BLaER1 treated with 17β-estradiol and CSF1 and Interleukin-3, amounts not matched to agents 10 nM and 100 nM (cell line): ENCODE measurements at regions not wholly inside any gene's neighbourhood (a gene's known extent, or its start where the extent isn't known, plus 50 kb on each side); places are given as distances from the start of the nearest gene placed in this dataset.

Experiments
- H3K27ac ChIP-seq, 11 experiments: shearing (Covaris generic); formaldehyde crosslinking; 2 replicates each; pipeline ENCODE4 v1.8.1; 2022
- H3K27me3 ChIP-seq, 11 experiments: shearing (Covaris generic); formaldehyde crosslinking; 2 replicates each; pipeline ENCODE4 v1.8.1; 2022
- H3K36me3 ChIP-seq, 11 experiments: shearing (Covaris generic); formaldehyde crosslinking; 2 replicates each; pipeline ENCODE4 v1.8.1; 2022
- H3K4me1 ChIP-seq, 10 experiments: shearing (Covaris generic); formaldehyde crosslinking; 2 replicates each; pipeline ENCODE4 v1.8.1; 2022
- H3K4me2 ChIP-seq, 11 experiments: shearing (Covaris generic); formaldehyde crosslinking; 2 replicates each; pipeline ENCODE4 v1.8.1; 2022
- H3K4me3 ChIP-seq, 10 experiments: shearing (Covaris generic); formaldehyde crosslinking; 2 replicates each; pipeline ENCODE4 v1.8.1; 2022
- H3K9ac ChIP-seq, 11 experiments: shearing (Covaris generic); formaldehyde crosslinking; 2 replicates each; pipeline ENCODE4 v1.8.1; 2022
- H3K9me3 ChIP-seq, 11 experiments: shearing (Covaris generic); formaldehyde crosslinking; replicated peaks in 1 of 11; 2 replicates each; pipeline ENCODE4 v1.8.1; 2022
- H4K20me1 ChIP-seq, 11 experiments: shearing (Covaris generic); formaldehyde crosslinking; 2 replicates each; pipeline ENCODE4 v1.8.1; 2022
- Cebpa-rat ChIP-seq, 11 experiments: shearing (Covaris generic); IDR thresholded peaks; 2 replicates each; pipeline ENCODE4 v1.8.1; 2022

- no peak for TF ChIP-seq Cebpa-rat (IDR thresholded peaks at IDR 0.05)
- H3K4me2 ChIP-seq: no peak overlapping the region
- peaks cover 0 to 11% (median 2%) of the 10 kb centered on the region in 11 experiments; a peak in 11 of 22 replicates for H3K9me3 ChIP-seq
- no peaks in the 10 kb centered on the region for H3K27me3 ChIP-seq
- no peak overlapping the region for H3K9ac ChIP-seq
- H3K4me1 ChIP-seq: no peaks in the 10 kb centered on the region; a peak in 1 of 20 replicates
- H3K36me3 ChIP-seq: no peaks in the 10 kb centered on the region
- no peak overlapping the region for H3K4me3 ChIP-seq
- H4K20me1 ChIP-seq: no peaks in the 10 kb centered on the region
- H3K27ac ChIP-seq: no peak overlapping the region
Measured at GRCh38 chr7:17583786-17584185, 285.3 kb downstream of the AHR start.

- H4K20me1 ChIP-seq: no peaks in the 10 kb centered on the region
- no peaks in the 10 kb centered on the region; a peak in 1 of 20 replicates for H3K4me1 ChIP-seq
- peaks cover 0 to 8% (median 0%) of the 10 kb centered on the region in 11 experiments; a peak in 2 of 22 replicates for H3K9me3 ChIP-seq
- H3K36me3 ChIP-seq: no peaks in the 10 kb centered on the region
- no peak overlapping the region for H3K9ac ChIP-seq
- no peak overlapping the region for H3K4me2 ChIP-seq
- H3K27ac ChIP-seq: no peak overlapping the region
- H3K27me3 ChIP-seq: no peaks in the 10 kb centered on the region
- no peak for TF ChIP-seq Cebpa-rat (IDR thresholded peaks at IDR 0.05)
- H3K4me3 ChIP-seq: no peak overlapping the region
Measured at GRCh38 chr7:17584822-17585221, 286.4 kb downstream of the AHR start.

GRCh38 chr7:17586711-17587110 is 288.3 kb downstream of the AHR start:
- Histone ChIP-seq H3K27me3 (no peaks in the 10 kb centered on the region), H3K36me3 (no peaks in the 10 kb centered on the region), H4K20me1 (no peaks in the 10 kb centered on the region), H3K4me3 (no peak overlapping the region), H3K27ac (no peak overlapping the region), H3K4me1 (no peaks in the 10 kb centered on the region; a peak in 1 of 20 replicates), H3K9me3 (peaks cover 0 to 8% (median 0%) of the 10 kb centered on the region in 11 experiments; a peak in 2 of 22 replicates), H3K9ac (no peak overlapping the region), H3K4me2 (peak overlapping the region in 1 of 11 experiments; percentile 5; a peak in 1 of 22 replicates)
- no peak for TF ChIP-seq Cebpa-rat (IDR thresholded peaks at IDR 0.05)

DNA sequence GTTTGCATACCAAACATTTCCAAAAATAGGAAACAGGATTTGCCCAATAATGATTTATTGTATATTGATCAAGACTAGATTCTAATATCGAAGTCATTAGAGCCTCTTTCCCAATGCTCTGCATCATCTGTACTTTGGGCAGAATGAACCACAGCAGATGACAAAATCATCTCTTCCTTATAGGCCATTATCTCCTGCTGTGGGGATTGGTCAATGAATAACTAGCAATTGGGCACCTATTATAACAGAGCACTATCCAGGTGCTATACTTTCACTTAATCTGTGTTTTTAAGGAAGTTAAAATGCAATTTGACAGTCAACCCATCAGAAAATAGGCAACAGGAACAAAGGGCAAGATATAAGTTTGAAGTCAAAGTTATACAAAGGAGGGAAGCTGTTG is 290.3 kb downstream of the AHR start:
- H3K36me3 ChIP-seq: no peaks in the 10 kb centered on the region
- H3K27me3 ChIP-seq: no peaks in the 10 kb centered on the region
- no peak overlapping the region for H3K4me3 ChIP-seq
- H3K27ac ChIP-seq: no peak overlapping the region
- TF ChIP-seq Cebpa-rat (IDR thresholded peaks at IDR 0.05): no peak
- no peak overlapping the region for H3K4me2 ChIP-seq
- no peaks in the 10 kb centered on the region for H4K20me1 ChIP-seq
- no peaks in the 10 kb centered on the region; a peak in 1 of 20 replicates for H3K4me1 ChIP-seq
- H3K9me3 ChIP-seq: peaks cover 0 to 8% (median 0%) of the 10 kb centered on the region in 11 experiments; a peak in 2 of 22 replicates
- H3K9ac ChIP-seq: no peak overlapping the region

DNA sequence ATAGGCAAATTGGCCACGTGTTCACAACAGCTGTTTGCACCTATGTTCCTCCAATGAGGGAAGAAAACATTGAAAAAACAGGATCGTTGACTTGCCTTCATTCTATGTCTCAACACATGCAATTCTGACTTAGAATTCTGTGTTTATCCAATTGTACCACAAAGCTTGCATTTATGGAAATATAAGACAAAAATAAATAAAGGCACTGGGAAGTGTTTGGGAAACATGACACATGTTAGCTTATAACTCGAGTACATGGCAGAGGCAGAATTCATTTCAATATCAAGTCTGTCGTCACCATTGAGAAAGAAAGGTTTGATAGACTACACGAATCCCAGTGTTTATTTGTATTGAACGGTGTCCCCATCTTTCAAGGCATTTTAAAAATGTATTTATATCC is 291.2 kb downstream of the AHR start:
- no peaks in the 10 kb centered on the region for H3K27me3 ChIP-seq
- no peak overlapping the region for H3K9ac ChIP-seq
- no peak overlapping the region for H3K4me2 ChIP-seq
- H3K4me3 ChIP-seq: no peak overlapping the region
- H3K4me1 ChIP-seq: no peaks in the 10 kb centered on the region; a peak in 1 of 20 replicates
- H3K36me3 ChIP-seq: no peaks in the 10 kb centered on the region
- H3K9me3 ChIP-seq: peaks cover 0 to 8% (median 0%) of the 10 kb centered on the region in 11 experiments; a peak in 2 of 22 replicates
- no peak for TF ChIP-seq Cebpa-rat (IDR thresholded peaks at IDR 0.05)
- no peaks in the 10 kb centered on the region for H4K20me1 ChIP-seq
- H3K27ac ChIP-seq: no peak overlapping the region

GRCh38 chr7:17590221-17590620 is 291.8 kb downstream of the AHR start:
- TF ChIP-seq Cebpa-rat (IDR thresholded peaks at IDR 0.05): no peak

DNA sequence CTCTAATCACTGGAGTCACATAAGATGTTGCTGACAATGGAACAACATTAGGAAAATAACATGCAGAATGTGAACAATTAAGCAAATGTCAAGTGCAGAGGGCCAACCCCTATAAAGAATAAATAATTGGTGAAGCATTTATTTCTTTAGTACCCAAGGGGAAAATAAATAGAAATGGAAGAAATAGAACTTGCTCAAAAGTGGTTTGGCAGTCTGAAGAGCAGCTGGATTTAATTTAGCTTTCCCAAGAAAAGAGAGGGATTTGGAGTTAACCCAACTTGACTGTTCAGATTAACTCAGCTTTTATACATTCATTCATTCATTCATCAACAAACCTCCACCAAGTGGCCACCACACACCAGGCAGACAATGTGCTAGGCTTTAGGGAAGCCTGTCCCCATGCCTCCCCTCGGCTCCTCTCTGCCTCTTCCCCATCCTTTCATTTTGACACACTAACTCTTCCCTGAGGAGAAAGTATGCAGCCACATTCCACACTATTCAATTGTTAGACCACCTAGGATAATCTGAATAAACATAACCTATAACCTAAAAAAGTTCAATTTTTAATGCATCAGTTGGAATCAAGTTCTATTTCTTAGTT is 295.5 kb downstream of the AHR start:
- H3K9me3 ChIP-seq: no peaks in the 10 kb centered on the region
- H3K27ac ChIP-seq: no peak overlapping the region
- H3K4me3 ChIP-seq: no peak overlapping the region
- no peak overlapping the region for H3K9ac ChIP-seq
- H3K36me3 ChIP-seq: no peaks in the 10 kb centered on the region
- no peaks in the 10 kb centered on the region for H3K27me3 ChIP-seq
- H3K4me2 ChIP-seq: no peak overlapping the region
- no peaks in the 10 kb centered on the region for H4K20me1 ChIP-seq
- TF ChIP-seq Cebpa-rat (IDR thresholded peaks at IDR 0.05): no peak
- no peaks in the 10 kb centered on the region for H3K4me1 ChIP-seq

More at GRCh38 chr7:17590221-17590620, 291.8 kb downstream of the AHR start:
- no peaks in the 10 kb centered on the region for H4K20me1 ChIP-seq
- no peak overlapping the region for H3K9ac ChIP-seq
- no peak overlapping the region for H3K27ac ChIP-seq
- H3K4me2 ChIP-seq: no peak overlapping the region
- H3K36me3 ChIP-seq: no peaks in the 10 kb centered on the region
- no peaks in the 10 kb centered on the region; a peak in 1 of 20 replicates for H3K4me1 ChIP-seq
- H3K4me3 ChIP-seq: no peak overlapping the region
- no peaks in the 10 kb centered on the region for H3K27me3 ChIP-seq
- peaks cover 0 to 8% (median 0%) of the 10 kb centered on the region in 11 experiments; a peak in 2 of 22 replicates for H3K9me3 ChIP-seq

DNA sequence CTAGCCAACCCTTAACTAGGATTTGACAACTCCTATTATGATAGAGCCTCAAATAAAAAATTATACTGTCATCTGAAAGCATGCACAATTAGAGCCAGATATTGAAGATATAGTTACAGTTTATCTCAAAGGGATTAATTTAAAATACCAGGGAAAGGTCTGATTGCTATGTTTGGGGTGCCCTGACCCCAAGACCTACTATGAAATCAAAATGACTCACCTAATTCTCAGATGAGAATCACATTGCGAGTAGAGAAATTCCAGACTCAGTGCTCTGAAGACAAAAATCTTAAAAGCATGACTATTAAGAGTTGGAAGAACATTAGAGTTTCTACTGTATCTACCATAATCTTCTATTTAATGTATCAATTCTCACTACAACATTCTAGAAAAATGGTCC is 297.1 kb downstream of the AHR start:
- H3K36me3 ChIP-seq: no peaks in the 10 kb centered on the region
- no peak overlapping the region for H3K4me2 ChIP-seq
- no peaks in the 10 kb centered on the region for H3K27me3 ChIP-seq
- no peak for TF ChIP-seq Cebpa-rat (IDR thresholded peaks at IDR 0.05)
- H3K9ac ChIP-seq: no peak overlapping the region
- no peak overlapping the region for H3K4me3 ChIP-seq
- no peaks in the 10 kb centered on the region for H3K4me1 ChIP-seq
- no peaks in the 10 kb centered on the region for H4K20me1 ChIP-seq
- no peak overlapping the region for H3K27ac ChIP-seq
- no peaks in the 10 kb centered on the region for H3K9me3 ChIP-seq

DNA sequence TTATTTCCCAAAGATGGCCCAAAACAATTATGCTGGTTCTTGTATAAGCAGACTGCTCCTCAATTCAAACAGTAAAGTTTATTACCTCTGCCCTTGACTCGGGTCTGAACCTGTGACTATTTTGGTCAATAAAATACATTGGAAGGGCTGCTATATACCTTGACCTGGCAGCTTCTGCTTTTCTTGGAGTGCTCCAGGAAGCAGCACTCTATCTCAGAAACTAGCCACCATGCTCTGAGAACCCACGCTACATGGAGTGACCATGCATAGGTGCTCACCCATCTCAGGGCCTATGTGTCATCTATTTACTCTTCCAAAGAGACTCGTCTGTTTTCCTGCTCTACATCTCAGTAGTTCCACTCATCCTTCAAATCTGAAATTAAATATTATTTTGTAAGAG is 299.9 kb downstream of the AHR start:
- H3K4me1 ChIP-seq: no peaks in the 10 kb centered on the region
- H3K9me3 ChIP-seq: peaks cover 6 to 16% (median 12%) of the 10 kb centered on the region in 11 experiments; a peak in 21 of 22 replicates
- no peak overlapping the region for H3K9ac ChIP-seq
- H3K4me3 ChIP-seq: no peak overlapping the region
- TF ChIP-seq Cebpa-rat (IDR thresholded peaks at IDR 0.05): no peak
- H3K4me2 ChIP-seq: no peak overlapping the region
- no peaks in the 10 kb centered on the region for H3K27me3 ChIP-seq
- no peak overlapping the region for H3K27ac ChIP-seq
- no peaks in the 10 kb centered on the region for H3K36me3 ChIP-seq
- no peaks in the 10 kb centered on the region for H4K20me1 ChIP-seq

- no peak overlapping the region for H3K27ac ChIP-seq
- H4K20me1 ChIP-seq: no peaks in the 10 kb centered on the region
- no peaks in the 10 kb centered on the region for H3K36me3 ChIP-seq
- no peak for TF ChIP-seq Cebpa-rat (IDR thresholded peaks at IDR 0.05)
- no peaks in the 10 kb centered on the region for H3K27me3 ChIP-seq
- peaks cover 11 to 20% (median 17%) of the 10 kb centered on the region in 11 experiments for H3K9me3 ChIP-seq
- no peak overlapping the region for H3K4me2 ChIP-seq
- no peak overlapping the region for H3K4me3 ChIP-seq
- H3K4me1 ChIP-seq: no peaks in the 10 kb centered on the region
- no peak overlapping the region for H3K9ac ChIP-seq
Measured at GRCh38 chr7:17598846-17599245, 300.4 kb downstream of the AHR start.
